Liver (tissue), 3 donors: ENCODE measurements at regions not wholly inside any gene's neighbourhood (a gene's known extent, or its start where the extent isn't known, plus 50 kb on each side); places are given as distances from the start of the nearest gene placed in this dataset.

ENCODE experiments used
- CTCF ChIP-seq: fragments of 150-350 bp; IDR thresholded peaks from 2 replicates; pipeline ENCODE4 v1.5.1; 2017; ENCODE audit warnings: improper control_type of control experiment, low read depth, low read length; ENCODE audit not compliant: missing input control
- FOXA1 ChIP-seq: IDR thresholded peaks from 2 replicates; pipeline ENCODE4 v1.6.1; 2016; ENCODE audit warnings: antibody characterized with exemption
- GABPA ChIP-seq, 2 donors: IDR thresholded peaks in 1 of 2; conservative IDR thresholded peaks in 1 of 2; 2 replicates each; pipeline ENCODE4 v1.6.1; 2016; ENCODE audit warnings: antibody characterized with exemption in 2 of 2, mild to moderate bottlenecking in 1 of 2, moderate library complexity in 1 of 2
- HNF4G ChIP-seq: IDR thresholded peaks from 2 replicates; pipeline ENCODE4 v1.6.1; 2016; ENCODE audit warnings: antibody characterized with exemption
- JUND ChIP-seq, 2 donors: IDR thresholded peaks; 2 replicates each; pipeline ENCODE4 v1.6.1; 2016; ENCODE audit warnings: antibody characterized with exemption in 2 of 2
- RAD21 ChIP-seq, 2 donors: IDR thresholded peaks; 2 replicates each; pipeline ENCODE4 v1.6.1; 2016; ENCODE audit warnings: antibody characterized with exemption in 2 of 2, mild to moderate bottlenecking in 2 of 2
- RXRA ChIP-seq, 2 donors: IDR thresholded peaks; 2 replicates each; pipeline ENCODE4 v1.6.1; 2017 to 2018; ENCODE audit warnings: antibody characterized with exemption in 2 of 2, mild to moderate bottlenecking in 1 of 2
- TAF1 ChIP-seq: conservative IDR thresholded peaks from 2 replicates; pipeline ENCODE4 v1.6.1; 2016; ENCODE audit warnings: antibody characterized with exemption, mild to moderate bottlenecking
- YY1 ChIP-seq: IDR thresholded peaks from 2 replicates; pipeline ENCODE4 v1.6.1; 2016; ENCODE audit warnings: antibody characterized with exemption, mild to moderate bottlenecking
- TF ChIP-seq, protein P1 (sequence below): IDR thresholded peaks from 2 replicates; pipeline ENCODE4 v1.6.1; 2016; ENCODE audit warnings: antibody characterized with exemption, mild to moderate bottlenecking
- TF ChIP-seq, protein P2 (sequence below): IDR thresholded peaks from 2 replicates; pipeline ENCODE4 v1.6.1; 2016; ENCODE audit warnings: antibody characterized with exemption
- TF ChIP-seq, protein P3 (sequence below): IDR thresholded peaks from 2 replicates; pipeline ENCODE4 v1.6.1; 2016; ENCODE audit warnings: antibody characterized with exemption
- donor health status: healthy.
- donor health status: healthy.

DNA sequence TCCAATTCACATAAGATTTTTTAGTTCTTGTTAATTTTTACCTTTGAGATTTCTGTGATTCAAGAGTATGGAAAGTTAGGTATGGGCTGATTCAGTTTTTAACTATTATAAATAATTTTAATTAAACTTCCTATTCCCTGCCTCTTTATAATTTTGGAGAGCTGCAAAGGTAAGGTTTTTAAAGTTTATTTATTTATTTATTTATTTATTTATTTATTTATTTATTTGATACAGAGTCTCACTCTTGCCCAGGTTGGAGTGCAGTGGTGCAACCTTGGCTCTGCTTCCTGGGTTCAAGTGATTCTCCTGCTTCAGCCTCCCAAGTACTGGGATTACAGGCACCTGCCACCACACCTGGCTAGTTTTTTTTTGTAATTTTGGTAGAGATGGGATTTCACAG is 215.5 kb upstream of the FIGN start:
- TF ChIP-seq, protein P1, sequence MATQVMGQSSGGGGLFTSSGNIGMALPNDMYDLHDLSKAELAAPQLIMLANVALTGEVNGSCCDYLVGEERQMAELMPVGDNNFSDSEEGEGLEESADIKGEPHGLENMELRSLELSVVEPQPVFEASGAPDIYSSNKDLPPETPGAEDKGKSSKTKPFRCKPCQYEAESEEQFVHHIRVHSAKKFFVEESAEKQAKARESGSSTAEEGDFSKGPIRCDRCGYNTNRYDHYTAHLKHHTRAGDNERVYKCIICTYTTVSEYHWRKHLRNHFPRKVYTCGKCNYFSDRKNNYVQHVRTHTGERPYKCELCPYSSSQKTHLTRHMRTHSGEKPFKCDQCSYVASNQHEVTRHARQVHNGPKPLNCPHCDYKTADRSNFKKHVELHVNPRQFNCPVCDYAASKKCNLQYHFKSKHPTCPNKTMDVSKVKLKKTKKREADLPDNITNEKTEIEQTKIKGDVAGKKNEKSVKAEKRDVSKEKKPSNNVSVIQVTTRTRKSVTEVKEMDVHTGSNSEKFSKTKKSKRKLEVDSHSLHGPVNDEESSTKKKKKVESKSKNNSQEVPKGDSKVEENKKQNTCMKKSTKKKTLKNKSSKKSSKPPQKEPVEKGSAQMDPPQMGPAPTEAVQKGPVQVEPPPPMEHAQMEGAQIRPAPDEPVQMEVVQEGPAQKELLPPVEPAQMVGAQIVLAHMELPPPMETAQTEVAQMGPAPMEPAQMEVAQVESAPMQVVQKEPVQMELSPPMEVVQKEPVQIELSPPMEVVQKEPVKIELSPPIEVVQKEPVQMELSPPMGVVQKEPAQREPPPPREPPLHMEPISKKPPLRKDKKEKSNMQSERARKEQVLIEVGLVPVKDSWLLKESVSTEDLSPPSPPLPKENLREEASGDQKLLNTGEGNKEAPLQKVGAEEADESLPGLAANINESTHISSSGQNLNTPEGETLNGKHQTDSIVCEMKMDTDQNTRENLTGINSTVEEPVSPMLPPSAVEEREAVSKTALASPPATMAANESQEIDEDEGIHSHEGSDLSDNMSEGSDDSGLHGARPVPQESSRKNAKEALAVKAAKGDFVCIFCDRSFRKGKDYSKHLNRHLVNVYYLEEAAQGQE: no peak
- TF ChIP-seq FOXA1 (no peak), CTCF (no peak), JUND (IDR thresholded peaks at IDR 0.05) (no peak), RAD21 (IDR thresholded peaks at IDR 0.05) (no peak), GABPA (IDR thresholded peaks at IDR 0.05 in 1 of 2, conservative IDR thresholded peaks at IDR 0.05 in 1 of 2) (no peak), YY1 (no peak), TAF1 (no peak), HNF4G (no peak), RXRA (IDR thresholded peaks at IDR 0.05) (no peak)
- TF ChIP-seq, protein P2, sequence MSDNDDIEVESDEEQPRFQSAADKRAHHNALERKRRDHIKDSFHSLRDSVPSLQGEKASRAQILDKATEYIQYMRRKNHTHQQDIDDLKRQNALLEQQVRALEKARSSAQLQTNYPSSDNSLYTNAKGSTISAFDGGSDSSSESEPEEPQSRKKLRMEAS: no peak
- TF ChIP-seq, protein P3, sequence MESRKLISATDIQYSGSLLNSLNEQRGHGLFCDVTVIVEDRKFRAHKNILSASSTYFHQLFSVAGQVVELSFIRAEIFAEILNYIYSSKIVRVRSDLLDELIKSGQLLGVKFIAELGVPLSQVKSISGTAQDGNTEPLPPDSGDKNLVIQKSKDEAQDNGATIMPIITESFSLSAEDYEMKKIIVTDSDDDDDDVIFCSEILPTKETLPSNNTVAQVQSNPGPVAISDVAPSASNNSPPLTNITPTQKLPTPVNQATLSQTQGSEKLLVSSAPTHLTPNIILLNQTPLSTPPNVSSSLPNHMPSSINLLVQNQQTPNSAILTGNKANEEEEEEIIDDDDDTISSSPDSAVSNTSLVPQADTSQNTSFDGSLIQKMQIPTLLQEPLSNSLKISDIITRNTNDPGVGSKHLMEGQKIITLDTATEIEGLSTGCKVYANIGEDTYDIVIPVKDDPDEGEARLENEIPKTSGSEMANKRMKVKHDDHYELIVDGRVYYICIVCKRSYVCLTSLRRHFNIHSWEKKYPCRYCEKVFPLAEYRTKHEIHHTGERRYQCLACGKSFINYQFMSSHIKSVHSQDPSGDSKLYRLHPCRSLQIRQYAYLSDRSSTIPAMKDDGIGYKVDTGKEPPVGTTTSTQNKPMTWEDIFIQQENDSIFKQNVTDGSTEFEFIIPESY: no peak
